K562 (cell line): ENCODE measurements at regions not wholly inside any gene's neighbourhood (a gene's known extent, or its start where the extent isn't known, plus 50 kb on each side); places are given as distances from the start of the nearest gene placed in this dataset.

Experiments used
- ATAC-seq: fragments of 200-7000 bp; cut with Tn5 transposase; 3 replicates; pipeline ENCODE4 v1.9.1; 2020; ENCODE audit warnings: moderate library complexity
- BruUV-seq: library from RNA; stranded (reverse); fragments of 400-500 nt; replicated peaks from 2 replicates; lab custom pipeline; 2021; lab: Mats Ljungman, UMichigan
- CTCF ChIA-PET: fragments of 300-600 bp; formaldehyde crosslinking; extraction: SDS; loops from one replicate; lab custom pipeline; 2021; ENCODE audit warnings: low intra/inter-chr PET ratio; lab: Yijun Ruan, JAX
- POLR2A ChIA-PET: fragments of 300-600, 350-650 bp; sonication (Branson Sonifier 250); formaldehyde crosslinking; extraction: SDS; loops from one replicate; lab custom pipeline; 2021; ENCODE audit warnings: antibody characterized with exemption, inconsistent platforms; lab: Yijun Ruan, JAX
- DNase-seq, 4 experiments: peaks; one replicate each; pipeline versions ENCODE4 v3.0.0 to v3.0.0-alpha.2; 2011 to 2018; ENCODE audit warnings: low spot score in 3 of 4, mixed read lengths in 3 of 4; ENCODE audit errors: extremely low read depth in 1 of 4
- FAIRE-seq: peaks from 2 replicates; lab custom pipeline; 2011; peaks lifted over from hg19 to GRCh38; lab: Jason Lieb, UNC
- H2AFZ ChIP-seq: 2 replicates; pipeline ENCODE4 v1.6.0; 2011; ENCODE audit warnings: low read depth, low read length, control low read depth, inconsistent platforms
- H3K27ac ChIP-seq: fragments of 200-600 bp; 3 replicates; pipeline ENCODE4 v1.8.0; 2011; ENCODE audit warnings: low read depth, mild to moderate bottlenecking, control low read depth, inconsistent platforms, low read length, moderate library complexity, mixed read lengths; ENCODE audit errors: extremely low read depth
- H3K27me3 ChIP-seq, 2 experiments: fragments of 300-600 bp in 1 of 2; 2 replicates in 1 of 2; 3 replicates in 1 of 2; pipeline versions ENCODE4 v1.6.0 to v1.8.0; 2011; ENCODE audit warnings: inconsistent platforms in 2 of 2, low read length in 2 of 2, mild to moderate bottlenecking in 1 of 2, mixed read lengths in 1 of 2, moderate library complexity in 1 of 2; ENCODE audit not compliant: control insufficient read depth in 2 of 2, insufficient read depth in 2 of 2
- H3K36me3 ChIP-seq: fragments of 300-600 bp; 3 replicates; pipeline ENCODE4 v1.8.0; 2011; ENCODE audit warnings: mild to moderate bottlenecking, low read length, inconsistent platforms; ENCODE audit not compliant: control insufficient read depth, insufficient read depth
- H3K4me1 ChIP-seq, 2 experiments: fragments of 200-600 bp in 1 of 2; replicated peaks in 1 of 2; 2 replicates in 1 of 2; 3 replicates in 1 of 2; pipeline versions ENCODE4 v1.5.1 to v1.8.0; 2011; ENCODE audit warnings: inconsistent platforms in 2 of 2, low read length in 2 of 2, mild to moderate bottlenecking in 1 of 2, mixed read lengths in 1 of 2, moderate library complexity in 1 of 2; ENCODE audit not compliant: control insufficient read depth in 2 of 2, insufficient read depth in 2 of 2
- H3K4me2 ChIP-seq: 2 replicates; pipeline ENCODE4 v1.6.1; 2011; ENCODE audit warnings: low read length, control low read depth, inconsistent platforms, mixed read lengths; ENCODE audit not compliant: insufficient read depth
- H3K4me3 ChIP-seq: fragments of 200-600 bp; sonication (generic), shearing (Covaris generic); 2 replicates; pipeline ENCODE4 v1.5.1; 2016; ENCODE audit warnings: control low read depth, inconsistent platforms
- H3K79me2 ChIP-seq: fragments of 200-600 bp; 3 replicates; pipeline ENCODE4 v1.8.0; 2011; ENCODE audit warnings: low read length, inconsistent platforms; ENCODE audit not compliant: control insufficient read depth, insufficient read depth
- H3K9ac ChIP-seq, 2 experiments: 2 replicates each; pipeline versions ENCODE4 v1.6.0 to v1.6.1; 2011; ENCODE audit warnings: low read depth in 2 of 2, low read length in 2 of 2, control low read depth in 1 of 2, inconsistent platforms in 1 of 2, mild to moderate bottlenecking in 1 of 2, mixed read lengths in 1 of 2; ENCODE audit not compliant: insufficient read depth in 1 of 2
- H3K9me1 ChIP-seq: one replicate; pipeline ENCODE4 v1.6.0; 2011; ENCODE audit warnings: inconsistent platforms, mild to moderate bottlenecking, low read length, moderate library complexity; ENCODE audit not compliant: control insufficient read depth, insufficient read depth
- H3K9me3 ChIP-seq: replicated peaks from 2 replicates; pipeline ENCODE4 v1.5.1; 2011; ENCODE audit warnings: low read depth, low read length, inconsistent platforms; ENCODE audit not compliant: control insufficient read depth, insufficient read depth
- H4K20me1 ChIP-seq: replicated peaks from 2 replicates; pipeline ENCODE4 v1.6.1; 2011; ENCODE audit warnings: low read length, inconsistent platforms, mixed read lengths; ENCODE audit not compliant: control insufficient read depth, insufficient read depth
- ARID4B ChIP-seq: sonication (generic); formaldehyde crosslinking; IDR thresholded peaks from 2 replicates; pipeline ENCODE4 v1.8.0; 2022; ENCODE audit warnings: mild to moderate bottlenecking, missing genetic modification reagents
- ESRRB ChIP-seq: fragments of 250-450 bp; sonication (Bioruptor Pico); IDR thresholded peaks from 2 replicates; pipeline ENCODE4 v1.5.0; 2020; ENCODE audit warnings: mild to moderate bottlenecking, moderate library complexity, borderline replicate concordance
- FOXJ3 ChIP-seq: sonication (generic); formaldehyde crosslinking; IDR thresholded peaks from 2 replicates; pipeline ENCODE4 v1.4.0; 2020; ENCODE audit warnings: mild to moderate bottlenecking, missing genetic modification reagents
- GTF3C2 ChIP-seq: IDR thresholded peaks from 3 replicates; pipeline ENCODE4 v1.6.1; 2011; ENCODE audit warnings: borderline replicate concordance, mild to moderate bottlenecking, moderate library complexity; ENCODE audit not compliant: insufficient read length; ENCODE audit errors: extremely low read depth
- IRF2 ChIP-seq: sonication (generic); formaldehyde crosslinking; IDR thresholded peaks from 2 replicates; pipeline ENCODE4 v1.8.1; 2022; ENCODE audit warnings: mild to moderate bottlenecking, missing genetic modification reagents
- MEF2A ChIP-seq: IDR thresholded peaks from 2 replicates; pipeline ENCODE4 v1.6.1; 2011; ENCODE audit warnings: low read depth, mild to moderate bottlenecking, low read length, moderate library complexity; ENCODE audit not compliant: control insufficient read depth
- MXD1 ChIP-seq: fragments of 250-450 bp; sonication (Bioruptor Pico); IDR thresholded peaks from 2 replicates; pipeline ENCODE4 v1.8.0; 2021; ENCODE audit warnings: borderline replicate concordance, mild to moderate bottlenecking, moderate library complexity; ENCODE audit not compliant: poor library complexity, severe bottlenecking
- SMARCC2 ChIP-seq: fragments of 450-650 bp; IDR thresholded peaks from 2 replicates; pipeline ENCODE4 v1.6.1; 2017; ENCODE audit warnings: antibody characterized with exemption, moderate library complexity, mild to moderate bottlenecking, low read depth
- TEAD2 ChIP-seq: fragments of 450-650 bp; IDR thresholded peaks from 2 replicates; pipeline ENCODE4 v1.6.1; 2016; ENCODE audit warnings: missing genetic modification characterization, control low read depth, missing compliant biosample characterization
- USF1 ChIP-seq: sonication (generic); formaldehyde crosslinking; IDR thresholded peaks from 2 replicates; pipeline ENCODE4 v1.9.0; 2022; ENCODE audit warnings: mild to moderate bottlenecking, missing genetic modification reagents
- ZBTB12 ChIP-seq: fragments of 250-450 bp; sonication (Bioruptor Pico); IDR thresholded peaks from 2 replicates; pipeline ENCODE4 v1.4.0; 2020
- ZFP30 ChIP-seq: fragments of 250-450 bp; sonication (Bioruptor Pico); IDR thresholded peaks from 2 replicates; pipeline ENCODE4 v1.8.0; 2022; ENCODE audit warnings: moderate library complexity, mild to moderate bottlenecking, inconsistent platforms, borderline replicate concordance
- ZNF431 ChIP-seq: sonication (generic); formaldehyde crosslinking; IDR thresholded peaks from 2 replicates; pipeline ENCODE4 v1.8.0; 2022; ENCODE audit warnings: mild to moderate bottlenecking, missing genetic modification reagents
- WGBS: fragments of 100-300 bp; shearing (Covaris generic); methylation state at CpG from one replicate; pipeline ENCODE4 v1.1.6; 2016; ENCODE audit warnings: low coverage, mixed read lengths; ENCODE audit not compliant: insufficient coverage; ENCODE audit errors: missing lambda C conversion rate; 5-methylcytosine and 5-hydroxymethylcytosine counted together
- in situ Hi-C: fragments of 300-500 bp; cut with MboI; formaldehyde crosslinking; loops from 4 replicates; pipeline ENCODE4 v1.15.0; 2018; ENCODE audit warnings: inconsistent platforms, mixed read lengths
- intact Hi-C: fragments of 100-400 bp; cut with micrococcal nuclease; formaldehyde crosslinking; loops from 2 replicates; pipeline ENCODE4 v1.14.2; 2022

- H3K4me3 ChIP-seq, result no peak overlapping the region
- H2AFZ ChIP-seq, result no peak overlapping the region
- H3K4me1 ChIP-seq, result no peaks in the 10 kb centered on the region
- no peaks in the 10 kb centered on the region for H3K9me3 ChIP-seq
- H3K27me3 ChIP-seq, result no peaks in the 10 kb centered on the region
- in situ Hi-C loops (no loop called here), intact Hi-C loops (no loop called here)
- WGBS, result 0% methylated on average over 1 of the region's 1 CpG
- BruUV-seq, result no TSS peak
- H4K20me1 ChIP-seq, result no peaks in the 10 kb centered on the region
- no peak overlapping the region for H3K4me2 ChIP-seq
- ChIA-PET CTCF (no interaction called here), POLR2A (no interaction called here)
- DNase-seq (no peak), ATAC-seq (no peak), FAIRE-seq (no peak)
- no peaks in the 10 kb centered on the region for H3K9me1 ChIP-seq
- no peak overlapping the region for H3K27ac ChIP-seq
- H3K79me2 ChIP-seq, result no peaks in the 10 kb centered on the region
- no peaks in the 10 kb centered on the region for H3K36me3 ChIP-seq
- no peak overlapping the region for H3K9ac ChIP-seq
- no peak for TF ChIP-seq GTF3C2
- no peak for TF ChIP-seq IRF2 (CRISPR knock-in tag)
- TF ChIP-seq ARID4B (CRISPR knock-in tag), result no peak
- no peak for TF ChIP-seq ZNF431 (CRISPR knock-in tag)
- no peak for TF ChIP-seq FOXJ3 (CRISPR knock-in tag)
- no peak for TF ChIP-seq ESRRB
- no peak for TF ChIP-seq USF1 (CRISPR knock-in tag)
- TF ChIP-seq ZFP30 (CRISPR knock-in tag), result no peak
- TF ChIP-seq ZBTB12 (CRISPR knock-in tag), result no peak
- no peak for TF ChIP-seq MEF2A
- TF ChIP-seq MXD1 (CRISPR knock-in tag), result no peak
- TF ChIP-seq TEAD2 (tag), result no peak
- no peak for TF ChIP-seq SMARCC2
These were observed 1240.9 kb upstream of the CHAC2 start for GRCh38 chr2:52526735-52527134.
